GM19351 (cell line): ENCODE measurements at regions not wholly inside any gene's neighbourhood (a gene's known extent, or its start where the extent isn't known, plus 50 kb on each side); places are given as distances from the start of the nearest gene placed in this dataset.

Source experiments
- ATAC-seq: cut with Tn5 transposase; IDR thresholded peaks from one replicate; pipeline ENCODE4 v1.9.1; 2021; ENCODE audit warnings: mild to moderate bottlenecking, moderate library complexity; ENCODE audit not compliant: unreplicated experiment

- no peak for ATAC-seq
Measured at GRCh38 chr2:64704161-64704560, 50.4 kb upstream of the SERTAD2 start.

GRCh38 chr2:64704996-64705395 lies 51.3 kb upstream of the SERTAD2 start:
- ATAC-seq = no peak

- ATAC-seq = no peak
Measured at GRCh38 chr2:64707276-64707675, 53.6 kb upstream of the SERTAD2 start.

GRCh38 chr2:64708829-64709228 lies 55.1 kb upstream of the SERTAD2 start:
- no peak for ATAC-seq

- no peak for ATAC-seq
Measured at GRCh38 chr2:64711252-64711800, 57.6 kb upstream of the SERTAD2 start.

- no peak for ATAC-seq
Measured at GRCh38 chr2:64713686-64714085, 60.0 kb upstream of the SERTAD2 start.

GRCh38 chr2:64716569-64716968 lies 62.9 kb upstream of the SERTAD2 start:
- no peak for ATAC-seq

- no peak for ATAC-seq
Measured at GRCh38 chr2:64718250-64718885, 64.7 kb upstream of the SERTAD2 start.

GRCh38 chr2:64720535-64721319 lies 67.0 kb upstream of the SERTAD2 start:
- ATAC-seq = no peak

GRCh38 chr2:64721320-64721623 lies 67.6 kb upstream of the SERTAD2 start:
- ATAC-seq = no peak

GRCh38 chr2:64722291-64723044 lies 68.8 kb upstream of the SERTAD2 start:
- ATAC-seq = no peak

GRCh38 chr2:64727013-64727767 lies 73.5 kb upstream of the SERTAD2 start:
- ATAC-seq = peak; percentile 89

GRCh38 chr2:64727843-64728463 lies 74.2 kb upstream of the SERTAD2 start:
- peak; percentile 22 for ATAC-seq

- no peak for ATAC-seq
Measured at GRCh38 chr2:64730551-64731262, 77.0 kb upstream of the SERTAD2 start.

GRCh38 chr2:64731263-64731643 lies 77.5 kb upstream of the SERTAD2 start:
- ATAC-seq = no peak

GRCh38 chr2:64731746-64732145 lies 78.0 kb upstream of the SERTAD2 start:
- no peak for ATAC-seq

GRCh38 chr2:64732146-64732545 lies 78.4 kb upstream of the SERTAD2 start:
- ATAC-seq = no peak

- ATAC-seq = no peak
Measured at GRCh38 chr2:64735504-64735903, 81.8 kb upstream of the SERTAD2 start.

GRCh38 chr2:64737547-64737946 lies 83.8 kb upstream of the SERTAD2 start:
- ATAC-seq = peak; percentile 74

GRCh38 chr2:64738026-64738425 lies 84.3 kb upstream of the SERTAD2 start:
- ATAC-seq = peak; percentile 73
